ENCODE measurements at regions not wholly inside any gene's neighbourhood (a gene's known extent, or its start where the extent isn't known, plus 50 kb on each side); places are given as distances from the start of the nearest gene placed in this dataset.

DNA sequence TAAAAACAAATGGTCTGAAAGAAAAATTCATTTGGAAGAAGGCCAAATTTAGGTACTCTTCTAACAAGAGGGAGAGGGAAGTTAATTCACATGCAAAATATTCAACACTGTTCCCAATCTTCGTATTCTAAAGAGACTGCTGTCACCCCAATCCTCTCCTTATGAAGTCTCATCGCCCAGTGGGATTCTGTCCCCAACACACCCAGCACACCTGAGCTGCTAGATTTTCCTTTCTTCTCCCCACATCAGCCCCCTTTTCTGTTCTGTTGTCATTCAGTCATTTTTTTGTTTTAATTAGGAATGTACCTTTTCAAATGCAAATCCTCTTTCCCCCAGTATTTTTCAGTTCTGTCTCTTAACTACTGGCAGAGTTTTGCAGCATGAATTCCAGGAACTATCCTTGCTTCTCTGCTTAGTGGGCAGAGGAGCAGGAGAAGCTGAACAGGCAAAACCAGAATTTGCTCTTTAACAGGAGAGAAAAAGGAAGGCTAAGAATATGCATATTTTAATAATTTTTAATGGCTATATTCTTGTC is 366.9 kb downstream of the MAN2A1 start:
- Histone ChIP-seq H3K4me3 (ENCODE audit: low read length) (no peak overlapping the region), H3K9me3 (ENCODE audit: low read length) (no peaks in the 10 kb centered on the region), H2AFZ (ENCODE audit: low read depth, low read length) (no peak overlapping the region), H3K27me3 (ENCODE audit: insufficient read depth, low read length) (no peaks in the 10 kb centered on the region), H3K4me1 (ENCODE audit: insufficient read depth, low read length) (peaks cover 3% of the 10 kb centered on the region), H3K36me3 (ENCODE audit: insufficient read depth, low read length) (no peaks in the 10 kb centered on the region)

DNA sequence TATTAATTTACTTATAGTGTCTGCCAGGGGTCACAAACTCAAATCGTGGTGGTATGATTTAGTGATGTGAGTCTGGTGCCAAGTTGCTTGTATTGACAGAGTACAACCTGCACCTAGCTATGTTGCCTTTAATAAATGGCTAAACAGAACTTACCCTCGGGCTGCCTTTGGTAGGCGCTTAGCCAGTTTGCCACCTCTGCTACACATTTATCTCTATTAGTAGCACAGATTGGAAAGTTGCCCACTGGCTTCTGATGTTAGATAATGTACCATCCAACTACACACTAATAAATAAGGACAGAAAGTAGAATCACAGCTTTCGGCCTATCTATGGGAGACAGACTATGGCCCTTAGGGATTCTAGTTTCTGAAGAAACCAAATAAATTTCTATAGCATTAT is 368.4 kb downstream of the MAN2A1 start:
- no peak overlapping the region for H2AFZ ChIP-seq (ENCODE audit: low read depth, low read length)
- H3K4me1 ChIP-seq (ENCODE audit: insufficient read depth, low read length): peaks cover 3% of the 10 kb centered on the region
- H3K9me3 ChIP-seq (ENCODE audit: low read length): no peaks in the 10 kb centered on the region
- H3K27me3 ChIP-seq (ENCODE audit: insufficient read depth, low read length): no peaks in the 10 kb centered on the region
- no peak overlapping the region for H3K4me3 ChIP-seq (ENCODE audit: low read length)
- no peaks in the 10 kb centered on the region for H3K36me3 ChIP-seq (ENCODE audit: insufficient read depth, low read length)

DNA sequence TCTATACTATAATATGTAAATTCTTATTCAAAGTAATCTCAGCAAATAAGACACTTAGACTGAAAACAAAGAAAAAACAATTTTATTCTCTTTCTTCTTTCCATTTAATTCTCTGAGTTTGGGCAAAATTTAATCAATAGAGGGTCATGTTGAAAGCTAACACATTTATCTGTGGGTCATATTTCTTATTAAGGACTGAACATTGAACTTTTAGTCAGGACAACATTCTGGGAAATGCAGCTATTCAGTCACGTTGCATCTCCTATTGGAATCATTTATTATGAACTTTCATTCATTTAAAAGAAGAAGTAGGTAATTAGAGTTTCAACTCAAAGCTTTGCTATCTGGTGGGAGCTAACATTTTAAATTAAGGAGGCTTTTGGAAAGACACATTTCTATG is 372.5 kb downstream of the MAN2A1 start:
- Histone ChIP-seq H3K27me3 (ENCODE audit: insufficient read depth, low read length) (no peaks in the 10 kb centered on the region), H3K9me3 (ENCODE audit: low read length) (no peaks in the 10 kb centered on the region), H3K4me3 (ENCODE audit: low read length) (no peak overlapping the region), H3K36me3 (ENCODE audit: insufficient read depth, low read length) (no peaks in the 10 kb centered on the region), H3K4me1 (ENCODE audit: insufficient read depth, low read length) (no peaks in the 10 kb centered on the region), H2AFZ (ENCODE audit: low read depth, low read length) (no peak overlapping the region)

DNA sequence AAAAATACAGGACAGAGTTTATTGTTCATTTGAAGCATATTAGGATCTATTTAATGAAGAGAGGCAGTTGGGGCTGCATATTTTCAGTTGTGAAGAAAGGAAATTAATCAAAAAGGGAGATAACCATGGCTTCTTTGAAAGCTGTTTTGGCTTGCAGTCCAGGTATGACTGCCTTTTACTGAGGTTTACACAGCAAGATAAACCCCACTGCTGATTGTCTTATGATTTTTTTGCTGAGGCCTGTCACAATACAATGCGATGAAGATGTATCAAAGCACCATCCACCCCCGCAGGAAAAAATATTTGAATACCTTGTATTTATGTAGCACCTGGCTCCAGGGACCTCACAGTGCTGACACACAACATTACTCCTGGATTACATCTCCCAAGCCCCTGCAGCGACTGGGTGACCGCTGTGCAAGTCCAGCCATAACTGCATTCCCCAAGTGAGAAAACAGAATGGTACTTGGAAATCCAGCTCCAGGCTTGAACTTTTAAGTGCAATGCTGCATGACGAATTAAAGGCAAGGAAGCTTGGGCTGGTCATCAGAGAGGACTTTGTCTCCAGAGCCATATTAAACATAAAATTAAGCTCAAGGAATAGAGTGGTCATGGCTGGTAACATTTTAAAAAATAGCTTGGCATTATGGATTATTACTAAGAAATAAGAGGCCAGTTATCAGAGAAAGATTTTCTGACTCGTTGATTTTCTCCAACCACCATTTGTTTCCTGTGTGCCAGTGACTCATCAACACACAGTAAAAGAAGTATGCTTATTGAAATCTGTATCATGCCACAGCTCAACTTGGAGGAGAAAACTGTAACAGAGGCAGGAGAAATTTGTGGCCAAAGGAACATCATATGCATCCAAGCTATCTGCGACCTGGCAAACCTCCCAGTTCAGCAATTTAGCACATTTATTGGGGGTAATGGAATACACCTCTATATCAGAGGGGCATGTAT is 374.2 kb downstream of the MAN2A1 start:
- Histone ChIP-seq H3K4me1 (ENCODE audit: insufficient read depth, low read length) (no peaks in the 10 kb centered on the region), H2AFZ (ENCODE audit: low read depth, low read length) (no peak overlapping the region), H3K9me3 (ENCODE audit: low read length) (no peaks in the 10 kb centered on the region), H3K27me3 (ENCODE audit: insufficient read depth, low read length) (no peaks in the 10 kb centered on the region), H3K4me3 (ENCODE audit: low read length) (no peak overlapping the region), H3K36me3 (ENCODE audit: insufficient read depth, low read length) (no peaks in the 10 kb centered on the region)

DNA sequence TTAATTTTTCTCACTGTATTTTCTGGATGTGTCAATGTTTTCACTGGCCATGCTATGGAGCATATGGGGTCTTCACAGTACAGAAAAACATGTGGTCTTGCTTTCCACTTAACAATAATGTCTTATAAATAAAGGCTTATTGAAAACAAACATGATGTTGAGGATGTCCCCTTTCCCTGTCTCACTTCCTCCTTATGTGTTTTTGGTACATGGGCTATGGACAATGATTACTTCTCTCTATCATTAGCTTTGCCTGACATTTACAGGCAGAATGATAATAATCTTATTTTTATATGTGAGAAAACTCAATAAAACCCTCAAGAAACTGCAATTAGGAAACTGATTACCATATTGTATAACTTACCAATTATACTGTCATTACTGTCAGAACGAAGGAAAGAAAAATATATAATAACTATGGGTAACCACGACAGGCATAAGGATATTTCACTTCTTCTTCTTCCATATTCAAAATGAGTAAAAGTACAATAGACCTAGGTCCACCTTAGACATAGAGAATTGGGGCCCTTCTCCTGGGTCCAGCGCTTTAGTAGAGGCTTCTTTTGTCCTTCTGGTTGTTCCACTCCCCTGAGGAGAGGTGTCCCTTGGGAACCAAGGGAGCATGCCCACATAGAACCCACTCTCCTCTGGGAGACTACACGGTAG is 375.0 kb downstream of the MAN2A1 start:
- H3K36me3 ChIP-seq (ENCODE audit: insufficient read depth, low read length): no peaks in the 10 kb centered on the region
- H3K9me3 ChIP-seq (ENCODE audit: low read length): no peaks in the 10 kb centered on the region
- H2AFZ ChIP-seq (ENCODE audit: low read depth, low read length): no peak overlapping the region
- no peak overlapping the region for H3K4me3 ChIP-seq (ENCODE audit: low read length)
- H3K27me3 ChIP-seq (ENCODE audit: insufficient read depth, low read length): no peaks in the 10 kb centered on the region
- H3K4me1 ChIP-seq (ENCODE audit: insufficient read depth, low read length): no peaks in the 10 kb centered on the region

DNA sequence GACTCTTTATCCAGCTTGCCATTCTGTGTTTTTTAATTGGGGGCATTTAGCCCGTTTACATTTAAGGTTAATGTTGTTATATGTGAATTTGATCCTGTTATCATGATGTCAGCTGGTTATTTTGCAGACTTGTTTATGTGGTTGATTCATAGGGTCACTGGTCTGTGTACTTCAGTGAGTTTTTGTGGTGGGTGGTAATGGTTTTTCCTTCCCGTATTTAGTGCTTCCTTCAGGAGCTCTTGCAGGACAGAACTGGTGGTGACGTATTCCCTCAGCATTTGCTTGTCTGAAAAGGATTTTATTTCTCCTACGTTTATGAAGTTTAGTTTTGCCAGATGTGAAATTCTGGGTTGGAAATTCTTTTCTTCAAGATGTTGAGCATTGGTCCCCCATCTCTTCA is 381.1 kb downstream of the MAN2A1 start:
- no peaks in the 10 kb centered on the region for H3K27me3 ChIP-seq (ENCODE audit: insufficient read depth, low read length)
- H3K4me1 ChIP-seq (ENCODE audit: insufficient read depth, low read length): no peaks in the 10 kb centered on the region
- peaks cover 6% of the 10 kb centered on the region for H3K9me3 ChIP-seq (ENCODE audit: low read length)
- H2AFZ ChIP-seq (ENCODE audit: low read depth, low read length): no peak overlapping the region
- H3K4me3 ChIP-seq (ENCODE audit: low read length): no peak overlapping the region
- H3K36me3 ChIP-seq (ENCODE audit: insufficient read depth, low read length): no peaks in the 10 kb centered on the region

DNA sequence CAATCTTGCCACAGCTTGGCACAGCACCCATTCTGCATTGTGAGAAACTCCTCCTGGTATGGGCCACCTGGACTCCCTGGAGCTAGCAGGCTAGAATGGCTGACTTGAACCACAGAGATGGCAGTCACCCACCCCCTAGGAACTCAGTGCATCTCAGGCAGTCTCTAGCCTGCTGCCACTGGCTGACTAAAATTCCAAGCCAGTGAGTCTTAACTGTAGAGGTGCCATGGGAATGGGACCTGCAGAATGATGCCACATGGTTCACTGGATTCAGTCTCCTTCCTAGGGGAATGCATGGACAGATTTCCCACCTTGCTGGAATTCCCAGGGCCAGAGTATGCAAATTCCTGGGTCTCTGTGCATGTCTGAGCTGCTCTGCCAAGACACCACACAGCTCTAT is 382.9 kb downstream of the MAN2A1 start:
- Histone ChIP-seq H3K4me1 (ENCODE audit: insufficient read depth, low read length) (no peaks in the 10 kb centered on the region), H3K9me3 (ENCODE audit: low read length) (peaks cover 6% of the 10 kb centered on the region), H2AFZ (ENCODE audit: low read depth, low read length) (no peak overlapping the region), H3K4me3 (ENCODE audit: low read length) (no peak overlapping the region), H3K36me3 (ENCODE audit: insufficient read depth, low read length) (no peaks in the 10 kb centered on the region), H3K27me3 (ENCODE audit: insufficient read depth, low read length) (no peaks in the 10 kb centered on the region)

DNA sequence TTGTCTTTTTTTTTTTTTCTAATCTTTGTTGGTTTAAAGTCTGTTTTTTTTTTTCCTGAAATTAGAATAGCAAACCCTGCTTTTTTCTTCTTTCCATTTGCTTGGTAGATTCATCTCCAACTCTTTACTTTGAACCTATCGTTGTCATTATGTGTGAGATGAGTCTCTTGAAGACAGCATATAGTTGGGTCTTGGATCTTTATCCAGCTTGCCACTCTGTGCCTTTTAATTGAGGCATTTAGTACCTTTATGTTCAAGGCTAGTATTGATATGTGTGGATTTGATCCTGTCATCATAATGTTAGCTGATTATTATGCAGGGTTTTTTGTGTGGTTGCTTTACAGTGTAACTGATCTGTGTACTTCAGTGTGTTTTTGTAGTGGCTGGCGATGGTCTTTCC is 383.8 kb downstream of the MAN2A1 start:
- H3K9me3 ChIP-seq (ENCODE audit: low read length): peaks cover 6% of the 10 kb centered on the region
- H3K4me1 ChIP-seq (ENCODE audit: insufficient read depth, low read length): no peaks in the 10 kb centered on the region
- no peaks in the 10 kb centered on the region for H3K36me3 ChIP-seq (ENCODE audit: insufficient read depth, low read length)
- H2AFZ ChIP-seq (ENCODE audit: low read depth, low read length): no peak overlapping the region
- H3K27me3 ChIP-seq (ENCODE audit: insufficient read depth, low read length): no peaks in the 10 kb centered on the region
- no peak overlapping the region for H3K4me3 ChIP-seq (ENCODE audit: low read length)

DNA sequence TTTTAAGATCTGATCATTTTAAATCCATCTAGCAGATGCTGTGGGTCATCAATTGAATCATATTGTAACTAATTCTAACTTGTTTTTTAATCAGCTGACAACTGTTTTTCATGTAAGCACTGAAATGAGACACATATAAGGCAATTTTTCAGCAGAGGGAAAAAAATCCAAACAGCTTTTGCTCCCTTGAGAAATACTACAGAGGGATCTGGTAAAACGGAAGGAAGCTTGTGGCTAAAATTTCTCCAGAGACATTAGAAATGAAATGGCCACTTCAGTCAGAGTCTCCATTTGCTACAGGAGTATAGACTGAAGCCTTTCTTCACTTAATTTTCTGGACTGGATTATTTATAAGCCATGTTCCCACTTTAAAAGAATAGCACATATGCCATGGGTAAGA is 385.9 kb downstream of the MAN2A1 start:
- Histone ChIP-seq H3K27me3 (ENCODE audit: insufficient read depth, low read length) (no peaks in the 10 kb centered on the region), H2AFZ (ENCODE audit: low read depth, low read length) (no peak overlapping the region), H3K4me1 (ENCODE audit: insufficient read depth, low read length) (no peaks in the 10 kb centered on the region), H3K36me3 (ENCODE audit: insufficient read depth, low read length) (no peaks in the 10 kb centered on the region), H3K4me3 (ENCODE audit: low read length) (no peak overlapping the region), H3K9me3 (ENCODE audit: low read length) (peaks cover 6% of the 10 kb centered on the region)

DNA sequence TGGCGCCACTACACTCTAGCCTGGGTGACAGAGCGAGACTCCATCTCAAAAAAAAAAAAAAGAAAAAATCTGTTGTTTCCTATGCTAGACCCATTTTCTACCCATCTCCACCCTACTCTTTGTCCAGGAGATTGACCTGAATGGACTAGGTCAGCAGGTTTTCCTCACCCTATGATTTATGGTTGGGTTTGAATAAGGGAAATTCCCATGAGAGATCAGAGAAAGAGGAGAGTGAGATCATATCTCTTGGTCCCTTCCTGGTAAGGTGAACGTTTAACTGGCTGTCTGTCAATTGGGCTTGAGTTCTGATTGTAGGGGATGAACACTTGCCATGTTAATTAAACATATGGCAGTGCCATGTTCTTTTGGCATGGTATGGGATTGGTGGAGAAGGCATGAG is 387.4 kb downstream of the MAN2A1 start:
- H3K4me1 ChIP-seq (ENCODE audit: insufficient read depth, low read length): no peaks in the 10 kb centered on the region
- H3K9me3 ChIP-seq (ENCODE audit: low read length): peaks cover 6% of the 10 kb centered on the region

DNA sequence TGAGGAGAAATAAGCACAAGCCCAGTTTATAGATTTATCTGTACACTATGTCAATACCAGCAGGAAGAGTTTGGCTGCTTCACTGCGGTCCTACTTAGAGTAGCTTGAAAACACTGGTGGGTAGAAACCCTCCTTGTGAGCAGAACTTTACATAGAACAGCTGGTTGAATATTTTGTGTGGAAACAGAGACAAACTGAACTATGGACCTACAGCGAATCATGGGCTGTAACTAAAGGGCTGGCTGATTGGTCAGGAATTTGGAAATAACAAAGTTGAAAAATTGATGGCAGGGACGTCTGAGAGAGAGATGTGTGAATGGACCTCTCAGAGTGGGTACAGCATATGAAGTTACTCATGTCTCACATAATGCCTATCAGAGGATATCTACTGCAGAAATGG is 392.5 kb downstream of the MAN2A1 start:
- Histone ChIP-seq H3K27me3 (ENCODE audit: insufficient read depth, low read length) (no peaks in the 10 kb centered on the region), H3K4me1 (ENCODE audit: insufficient read depth, low read length) (peaks cover 6% of the 10 kb centered on the region), H3K9me3 (ENCODE audit: low read length) (no peaks in the 10 kb centered on the region), H3K36me3 (ENCODE audit: insufficient read depth, low read length) (no peaks in the 10 kb centered on the region), H3K4me3 (ENCODE audit: low read length) (no peak overlapping the region), H2AFZ (ENCODE audit: low read depth, low read length) (no peak overlapping the region)

More for the DNA sequence above, 387.4 kb downstream of the MAN2A1 start:
- Histone ChIP-seq H2AFZ (ENCODE audit: low read depth, low read length) (no peak overlapping the region), H3K4me3 (ENCODE audit: low read length) (no peak overlapping the region), H3K36me3 (ENCODE audit: insufficient read depth, low read length) (no peaks in the 10 kb centered on the region), H3K27me3 (ENCODE audit: insufficient read depth, low read length) (no peaks in the 10 kb centered on the region)

DNA sequence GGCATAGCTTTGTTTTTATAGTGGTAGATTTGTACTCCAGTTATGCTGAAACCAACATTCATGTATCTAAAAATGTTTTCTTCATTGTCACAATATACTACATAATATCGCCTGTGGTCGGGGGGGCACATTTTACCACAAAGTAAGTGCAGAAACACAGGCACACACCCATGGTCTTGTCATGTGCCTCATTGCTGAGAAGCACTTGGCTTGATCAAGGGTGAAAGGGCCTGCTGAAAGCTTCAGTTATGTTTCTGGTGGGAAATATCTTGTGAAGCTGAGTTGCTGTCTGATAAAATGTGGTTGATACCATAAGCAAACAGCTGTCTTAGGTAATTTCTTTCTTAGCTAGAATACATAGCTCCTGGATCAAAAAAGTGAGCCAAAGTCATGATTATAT is 393.1 kb downstream of the MAN2A1 start:
- Histone ChIP-seq H3K4me1 (ENCODE audit: insufficient read depth, low read length) (peaks cover 7% of the 10 kb centered on the region), H3K27me3 (ENCODE audit: insufficient read depth, low read length) (no peaks in the 10 kb centered on the region), H3K36me3 (ENCODE audit: insufficient read depth, low read length) (no peaks in the 10 kb centered on the region), H3K9me3 (ENCODE audit: low read length) (no peaks in the 10 kb centered on the region), H3K4me3 (ENCODE audit: low read length) (no peak overlapping the region), H2AFZ (ENCODE audit: low read depth, low read length) (no peak overlapping the region)

DNA sequence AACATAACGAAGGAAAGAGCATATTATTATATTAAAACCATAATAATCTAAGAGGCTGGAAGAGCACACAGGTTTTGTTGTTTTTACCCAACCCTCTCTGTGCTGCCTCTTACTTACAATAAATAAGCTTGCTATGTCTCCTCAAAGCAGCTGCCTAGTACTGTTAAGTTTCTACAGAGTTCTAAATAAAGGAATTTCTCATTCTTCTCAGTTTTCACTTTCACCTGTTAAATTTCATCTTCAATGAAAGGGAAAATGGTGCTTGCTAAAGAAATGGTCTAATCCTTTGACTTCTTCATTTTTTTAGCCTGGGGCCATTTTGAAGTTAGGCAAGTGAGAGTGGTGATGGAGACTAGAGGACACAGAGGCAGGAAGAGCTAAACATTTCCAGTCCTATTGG is 396.1 kb downstream of the MAN2A1 start:
- Histone ChIP-seq H3K36me3 (ENCODE audit: insufficient read depth, low read length) (no peaks in the 10 kb centered on the region), H3K4me1 (ENCODE audit: insufficient read depth, low read length) (peaks cover 7% of the 10 kb centered on the region), H3K4me3 (ENCODE audit: low read length) (no peak overlapping the region), H3K9me3 (ENCODE audit: low read length) (no peaks in the 10 kb centered on the region), H2AFZ (ENCODE audit: low read depth, low read length) (no peak overlapping the region), H3K27me3 (ENCODE audit: insufficient read depth, low read length) (no peaks in the 10 kb centered on the region)
